Glomerular endothelial cell (primary cell): ENCODE measurements at regions not wholly inside any gene's neighbourhood (a gene's known extent, or its start where the extent isn't known, plus 50 kb on each side); places are given as distances from the start of the nearest gene placed in this dataset.

Source experiments
- DNase-seq: peaks from one replicate; pipeline ENCODE4 v3.0.0-alpha.2; 2011; ENCODE audit warnings: low read depth, low spot score; ENCODE audit errors: extremely low read depth

DNA sequence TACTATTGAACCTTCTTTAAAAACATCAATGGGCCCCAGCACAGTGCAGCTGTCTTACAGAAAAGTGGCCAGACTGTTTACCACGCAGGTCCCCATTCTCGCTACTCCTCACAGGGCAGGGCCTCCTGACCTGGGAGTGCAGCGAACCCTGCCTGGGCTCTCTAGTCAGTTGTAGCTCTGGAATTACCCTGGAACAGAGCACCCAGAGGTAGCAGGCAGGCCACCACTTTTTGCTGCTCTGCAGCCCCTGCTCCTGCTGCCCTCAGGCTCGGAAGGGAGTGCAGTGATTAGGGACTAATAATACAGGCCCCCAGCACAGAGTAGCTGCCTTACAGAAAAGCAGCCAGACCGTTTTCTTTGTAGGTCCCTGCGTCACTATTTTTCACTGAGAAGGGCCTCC is 1563.0 kb downstream of the SUCLG1 start:
- DNase-seq, result no peak

DNA sequence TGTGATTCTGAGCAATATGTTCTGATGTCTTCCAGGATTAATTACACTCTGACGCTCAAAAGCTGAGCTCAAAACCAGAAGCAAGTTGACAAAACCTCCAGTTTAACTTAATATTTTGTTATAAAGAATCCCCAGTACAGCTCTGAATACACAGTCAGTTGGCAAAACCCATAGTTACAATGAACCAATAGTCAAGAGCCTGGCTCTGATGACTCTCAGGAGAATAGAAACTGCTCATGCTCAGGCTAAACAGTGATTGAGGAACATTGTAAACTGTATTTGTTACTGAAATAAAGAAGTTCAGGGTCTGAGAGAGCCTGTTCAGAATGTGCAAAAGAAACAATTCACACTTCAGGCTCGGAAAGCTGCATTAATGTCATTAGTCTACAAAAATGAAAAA is 1565.9 kb downstream of the SUCLG1 start:
- no peak for DNase-seq

DNA sequence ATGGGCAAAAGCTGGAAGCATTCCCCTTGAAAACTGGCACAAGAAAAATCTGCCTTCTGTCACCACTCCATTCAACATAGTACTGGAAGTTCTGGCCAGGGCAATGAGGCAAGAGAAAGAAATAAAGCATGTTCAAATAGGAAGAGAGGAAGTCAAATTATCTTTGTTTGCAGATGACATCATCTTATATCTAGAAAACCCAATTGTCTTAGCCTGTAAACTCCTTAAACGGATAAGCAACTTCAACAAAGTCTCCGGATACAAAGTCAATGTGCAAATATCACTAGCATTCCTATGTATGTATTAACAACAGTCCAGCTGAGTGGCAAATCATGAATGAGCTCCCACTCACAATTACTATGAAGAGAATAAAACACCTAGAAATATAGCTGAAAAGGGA is 1579.3 kb downstream of the SUCLG1 start:
- DNase-seq, result peak; percentile 7

DNA sequence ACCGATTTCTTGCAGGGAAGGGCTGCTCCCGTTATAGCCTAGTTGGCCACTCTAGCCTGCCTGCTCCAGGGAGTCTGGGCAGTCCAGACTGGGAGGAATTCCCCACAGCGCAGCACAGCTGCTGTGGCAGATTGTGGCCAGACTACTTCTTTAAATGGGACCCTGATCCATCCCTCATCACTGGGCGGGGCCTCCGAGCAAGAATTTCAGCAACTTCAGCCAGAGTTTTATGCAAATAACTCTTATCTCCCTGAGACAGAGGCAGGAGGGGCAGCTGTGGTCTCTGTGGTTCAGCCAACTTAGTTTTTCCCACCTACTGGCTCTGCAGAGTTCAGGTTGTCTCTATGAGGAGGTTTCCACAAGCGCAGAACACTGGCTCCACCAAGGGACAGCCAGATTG is 1583.2 kb downstream of the SUCLG1 start:
- DNase-seq, result no peak

DNA sequence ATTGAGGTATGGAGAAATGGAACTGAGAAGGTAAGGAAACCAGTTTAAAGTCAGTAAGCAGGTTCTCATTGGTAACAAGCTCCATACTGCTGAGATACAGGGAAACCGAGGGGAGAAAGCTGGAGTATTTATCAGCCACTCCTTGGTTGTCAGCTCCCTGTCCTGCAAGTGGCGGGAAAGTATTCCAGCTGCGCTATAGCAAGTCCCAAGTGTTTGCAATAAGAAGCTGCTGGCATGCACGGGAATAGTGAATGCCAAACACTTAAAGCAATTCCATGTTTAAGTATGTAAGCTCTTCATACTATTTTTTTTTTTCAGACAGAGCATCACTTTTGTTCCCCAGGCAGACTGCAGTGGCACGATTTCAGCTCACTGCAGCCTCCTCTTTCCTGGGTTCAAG is 1601.1 kb downstream of the SUCLG1 start:
- DNase-seq, result no peak

DNA sequence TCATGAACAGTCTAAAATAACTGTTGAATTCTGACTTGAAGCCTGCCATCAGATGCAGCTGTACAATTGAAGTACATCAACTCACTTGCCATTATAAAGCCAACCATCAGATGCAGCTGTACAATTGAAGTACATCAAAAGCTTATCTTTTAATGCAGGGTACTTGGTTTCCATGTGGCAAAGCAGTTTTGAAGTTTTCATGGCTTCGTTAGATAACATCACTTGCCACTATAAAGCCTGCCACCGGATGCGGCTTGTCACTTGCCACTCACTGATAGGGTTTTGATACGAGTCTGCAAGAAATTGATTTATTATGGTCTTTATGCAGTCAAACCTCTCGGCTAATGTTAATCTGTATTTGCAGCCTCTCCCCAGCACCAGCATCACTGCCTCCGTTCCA is 1605.8 kb downstream of the SUCLG1 start:
- no peak for DNase-seq

DNA sequence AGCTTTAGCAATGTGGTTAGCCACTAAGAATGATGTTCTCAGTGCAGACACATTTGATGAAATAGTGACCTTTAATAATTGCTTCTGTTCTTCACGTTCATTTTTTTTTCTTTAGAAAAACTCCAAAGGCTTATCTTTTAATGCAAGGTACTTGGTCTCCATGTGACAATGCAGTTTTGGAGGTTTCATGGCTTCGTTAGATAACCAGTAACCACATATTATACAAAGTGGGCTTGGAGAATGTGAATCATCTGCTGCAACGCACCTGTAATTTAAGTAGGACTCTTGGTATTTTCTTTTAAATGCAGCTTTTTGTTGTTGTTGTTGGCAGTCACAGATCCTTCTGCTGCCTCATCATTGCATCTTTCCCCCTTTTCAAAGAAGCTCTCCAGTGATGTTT is 1606.3 kb downstream of the SUCLG1 start:
- no peak for DNase-seq

DNA sequence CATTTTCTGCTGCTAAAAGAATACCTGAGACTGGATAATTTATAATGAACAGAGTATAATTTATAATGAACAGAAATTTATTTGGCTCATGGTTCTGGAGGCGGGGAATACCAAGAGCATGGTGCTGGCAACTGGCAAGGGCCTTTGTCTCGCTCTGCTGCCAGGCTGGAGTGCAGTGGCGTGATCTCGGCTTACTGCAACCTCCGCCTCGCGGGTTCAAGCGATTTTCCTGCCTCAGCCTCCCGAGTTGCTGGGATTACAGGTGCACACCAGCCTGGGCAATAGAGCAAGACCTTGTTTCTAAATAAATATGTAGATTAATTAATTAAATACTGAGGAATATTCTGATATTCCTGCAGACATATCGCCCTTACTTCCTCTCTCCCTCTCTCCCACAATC is 1610.8 kb downstream of the SUCLG1 start:
- DNase-seq, result no peak

DNA sequence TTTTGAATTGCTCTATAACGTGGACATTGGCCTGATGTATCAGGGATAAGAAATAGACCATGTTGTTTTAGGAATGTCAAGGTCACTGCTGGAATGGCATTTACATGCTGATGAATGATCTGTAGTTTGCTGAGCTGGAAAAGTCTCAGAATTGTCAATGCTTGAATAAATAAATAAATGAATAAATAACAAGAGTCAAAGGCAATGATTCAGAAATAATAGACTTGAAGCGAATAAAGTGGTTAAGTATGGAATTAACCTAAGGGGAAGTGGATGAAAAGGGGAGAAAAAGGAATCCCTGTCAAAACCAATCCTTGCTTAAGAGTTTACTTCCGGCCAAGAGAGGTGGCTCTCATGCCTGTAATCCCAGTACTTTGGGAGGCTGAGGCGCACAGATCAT is 1620.0 kb downstream of the SUCLG1 start:
- no peak for DNase-seq

DNA sequence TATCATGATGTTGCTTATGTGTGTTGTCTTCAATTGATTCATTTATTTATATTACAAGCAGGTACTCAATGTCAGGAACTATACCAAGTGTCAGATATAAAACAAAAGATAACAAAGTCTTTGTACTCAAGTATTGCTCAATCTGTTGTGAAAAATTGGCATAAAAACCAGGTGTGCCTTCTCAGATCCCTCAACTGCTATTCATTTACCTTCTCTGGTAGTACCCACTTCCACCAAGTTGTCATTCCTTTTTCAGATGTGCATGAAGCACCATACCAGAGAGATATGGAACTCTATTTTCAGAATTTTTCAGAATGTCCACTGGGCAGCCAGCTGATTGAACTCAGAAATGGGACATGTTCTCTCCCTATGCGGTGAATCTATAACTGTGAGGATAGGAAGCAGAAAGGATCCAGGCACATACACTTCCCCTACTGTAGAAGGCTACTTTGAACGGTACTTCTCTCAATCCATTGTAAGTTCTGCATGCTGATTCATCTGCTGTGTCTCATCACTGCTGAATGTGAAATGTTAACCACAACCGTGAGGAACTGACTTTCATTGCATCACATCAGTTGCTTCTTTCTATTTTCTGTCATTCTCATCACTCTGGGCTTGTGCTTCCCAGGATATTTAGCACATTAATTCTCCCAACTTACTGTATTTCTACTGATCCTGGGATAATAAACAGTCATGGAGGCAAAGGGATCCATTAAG is 1621.3 kb downstream of the SUCLG1 start:
- DNase-seq, result no peak

DNA sequence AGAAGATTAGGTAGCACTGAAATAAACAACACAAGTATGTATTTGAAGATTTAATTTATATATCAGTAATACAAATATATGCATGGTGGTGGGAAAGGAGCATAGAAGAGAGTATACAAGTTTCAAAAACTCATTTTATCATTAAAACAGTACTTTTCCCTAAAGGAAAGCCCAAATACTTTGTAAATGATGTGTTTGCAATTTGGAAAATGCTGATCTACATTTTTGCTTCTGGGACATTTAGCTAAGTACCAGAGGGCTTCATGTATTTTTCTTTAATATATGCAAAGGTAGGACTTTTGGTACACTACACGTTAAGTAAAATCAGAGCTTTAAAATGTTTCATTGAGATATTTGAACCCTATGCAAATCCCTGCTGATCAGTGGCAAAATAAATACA is 1624.2 kb downstream of the SUCLG1 start:
- DNase-seq, result no peak

DNA sequence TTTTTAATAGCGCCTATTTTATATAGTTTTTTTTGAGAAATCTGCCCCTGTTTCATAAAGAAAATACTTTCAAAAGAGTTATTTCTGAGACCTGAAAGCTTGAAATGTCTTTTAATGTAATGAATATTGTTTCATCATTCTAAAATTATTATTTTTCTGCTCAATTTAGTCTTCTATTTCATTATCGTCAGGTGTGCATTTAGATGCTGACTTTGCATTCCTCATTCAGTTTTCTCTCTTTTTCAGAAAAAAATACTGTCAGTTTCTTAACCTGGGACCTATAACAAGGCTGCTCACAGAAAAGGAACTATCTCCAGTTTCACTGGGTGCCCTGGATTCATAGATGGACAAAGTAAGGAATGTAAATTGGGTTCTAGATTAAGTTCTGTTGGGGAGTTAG is 1631.7 kb downstream of the SUCLG1 start:
- DNase-seq, result no peak

DNA sequence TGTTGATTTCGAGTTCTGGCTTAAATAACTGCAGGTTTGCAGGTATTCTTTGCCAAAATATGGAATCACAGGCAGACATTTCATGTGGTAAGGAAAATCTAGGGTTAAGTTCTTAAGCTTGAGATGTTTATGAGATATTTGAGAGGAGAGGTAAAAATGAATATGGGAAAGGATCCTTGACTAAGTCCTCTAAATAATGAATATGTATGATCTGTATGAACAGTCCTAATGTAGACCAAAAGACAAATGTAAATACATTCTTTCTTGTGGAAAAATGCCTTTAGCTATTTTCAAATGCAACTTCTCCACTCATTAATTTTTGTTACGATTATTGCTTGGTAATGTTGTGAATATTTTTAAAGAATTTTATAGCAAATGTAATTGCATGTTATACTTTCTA is 1632.6 kb downstream of the SUCLG1 start:
- no peak for DNase-seq

DNA sequence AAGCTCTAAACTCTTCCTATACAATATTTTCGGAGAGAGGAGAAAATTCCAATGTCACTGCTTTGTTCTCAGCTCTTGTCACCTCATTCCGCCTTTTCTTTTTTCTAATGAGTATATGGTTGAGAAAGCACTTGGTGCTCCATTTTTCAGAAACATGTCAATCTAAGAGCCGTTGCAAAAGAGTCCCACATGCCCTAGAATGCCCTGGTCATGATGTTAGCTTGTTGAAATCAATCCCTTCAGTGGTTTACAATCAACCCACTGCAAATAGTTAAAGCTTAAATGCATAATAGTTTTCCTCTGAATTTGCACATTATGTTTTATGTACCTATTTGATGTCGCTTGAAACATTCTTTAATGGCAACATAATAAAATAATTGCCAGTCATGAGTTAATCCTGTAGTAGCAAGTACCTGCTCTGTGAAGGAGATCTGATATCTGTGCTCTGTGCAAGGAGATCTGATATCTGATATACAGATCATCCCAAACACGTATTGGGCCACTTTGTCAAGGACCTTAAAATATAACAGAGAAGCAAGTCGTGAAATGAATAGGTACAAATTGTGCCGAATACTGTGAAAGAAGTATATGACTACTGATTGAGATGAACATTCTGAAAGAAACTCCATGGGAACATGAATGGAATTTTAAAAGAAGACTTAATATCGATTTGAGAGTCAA is 1633.5 kb downstream of the SUCLG1 start:
- no peak for DNase-seq

DNA sequence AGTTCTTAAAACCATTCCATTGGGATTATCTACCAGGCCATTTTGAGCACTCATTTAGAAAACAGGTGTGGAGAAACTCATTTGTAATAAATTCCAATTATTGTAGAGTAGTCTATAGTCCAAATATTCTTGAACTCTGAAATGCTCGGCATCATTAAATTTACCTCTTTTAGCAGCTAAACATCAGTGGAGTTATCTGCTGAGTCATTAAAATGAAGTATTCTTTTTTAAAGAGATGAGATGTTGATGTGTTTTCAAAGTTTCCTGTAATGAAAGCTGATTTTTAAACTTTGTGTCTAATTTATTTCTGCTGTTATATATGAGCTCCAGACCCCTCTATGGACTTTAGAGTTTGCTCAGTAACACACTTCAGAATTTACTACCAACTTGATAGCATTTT is 1635.2 kb downstream of the SUCLG1 start:
- no peak for DNase-seq

DNA sequence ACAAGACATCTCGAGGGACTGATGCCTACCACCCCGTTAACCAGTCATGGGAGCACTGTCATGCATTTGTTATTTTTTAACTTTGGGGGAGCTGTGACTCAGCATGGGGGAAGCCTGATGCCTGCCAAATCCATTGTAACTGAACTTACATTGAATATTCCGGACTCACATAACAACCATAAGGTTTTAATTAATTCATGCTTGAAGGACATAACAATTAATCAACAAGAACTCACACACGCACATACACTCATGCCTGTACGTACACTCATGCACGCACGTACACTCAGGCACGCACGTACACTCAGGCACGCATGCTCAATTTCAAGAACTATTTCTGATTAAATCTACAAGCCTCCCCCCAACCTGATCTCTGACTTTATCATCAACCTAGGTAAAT is 1639.1 kb downstream of the SUCLG1 start:
- no peak for DNase-seq

DNA sequence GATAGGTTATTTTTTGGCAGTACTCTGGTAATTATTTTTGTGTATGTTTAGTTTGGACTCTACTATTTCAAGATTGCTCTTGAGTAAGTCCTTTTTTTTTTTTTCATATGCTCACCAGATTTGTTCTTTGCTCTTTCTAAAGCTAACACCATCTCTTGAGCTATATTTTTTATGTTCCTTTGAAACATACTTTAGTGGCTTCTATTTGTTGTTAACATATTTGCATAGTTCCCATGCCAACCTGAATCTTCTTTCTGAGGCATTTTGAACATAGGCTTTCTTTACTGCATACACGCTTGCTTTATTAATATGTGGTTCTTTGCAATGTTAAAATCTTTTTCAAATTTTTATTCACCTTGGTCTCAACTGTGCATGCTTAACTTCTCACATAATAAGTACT is 1644.9 kb downstream of the SUCLG1 start:
- no peak for DNase-seq

DNA sequence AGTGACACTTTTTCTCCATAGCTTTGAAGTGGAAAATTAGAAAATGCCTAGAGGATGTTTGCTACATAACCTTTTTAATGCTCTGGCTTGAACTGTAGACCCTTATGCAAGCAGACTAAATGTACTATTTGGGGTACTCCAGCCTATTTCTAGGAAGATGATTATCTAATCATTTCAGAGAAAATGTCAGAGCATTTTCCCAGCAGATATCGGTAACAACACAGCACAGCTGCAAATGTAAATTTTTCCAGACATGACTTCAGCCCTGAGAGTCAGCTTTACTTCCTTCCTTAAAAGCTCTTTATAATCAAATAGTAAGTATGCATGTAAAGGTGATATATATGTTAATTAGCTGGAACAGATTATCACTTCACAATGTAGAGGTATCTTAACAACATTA is 1647.1 kb downstream of the SUCLG1 start:
- DNase-seq, result no peak

DNA sequence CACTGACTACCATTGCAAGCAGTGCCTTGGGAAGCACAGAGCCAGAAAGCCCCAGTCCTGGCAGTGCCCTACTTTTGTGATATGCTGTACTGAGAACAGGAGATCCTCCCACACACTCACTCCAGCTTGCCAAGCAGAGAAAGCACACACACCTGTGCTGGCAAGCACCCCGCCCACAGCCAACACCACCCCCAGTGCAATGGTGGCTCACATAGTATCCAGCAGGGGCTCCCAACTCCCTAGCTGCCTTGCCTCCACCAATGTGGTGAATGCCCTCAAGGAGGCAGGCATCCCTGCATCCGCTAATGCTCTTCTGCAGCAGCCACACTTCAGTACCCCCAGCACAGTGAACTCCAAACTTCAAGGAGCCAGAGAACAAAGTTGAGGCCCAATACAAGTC is 1655.8 kb downstream of the SUCLG1 start:
- no peak for DNase-seq

DNA sequence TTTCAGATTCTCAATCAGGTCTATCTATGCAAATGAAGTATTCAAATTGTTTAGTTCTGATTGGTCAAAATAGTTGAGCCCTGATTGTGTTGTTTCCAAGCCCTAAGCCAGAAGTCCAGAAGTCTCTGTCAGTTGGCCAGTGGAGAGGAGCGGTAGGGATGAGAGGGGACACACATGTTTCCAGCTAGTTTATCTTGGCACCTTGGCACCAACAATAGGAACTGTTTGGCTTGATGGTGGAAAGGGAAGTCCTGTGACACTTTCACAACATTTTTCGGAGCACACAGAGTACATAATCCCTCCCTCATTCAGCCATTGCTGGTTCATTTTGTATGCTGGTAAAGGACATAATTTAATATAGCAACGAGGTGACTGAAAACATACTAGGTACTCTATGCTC is 1661.6 kb downstream of the SUCLG1 start:
- no peak for DNase-seq

DNA sequence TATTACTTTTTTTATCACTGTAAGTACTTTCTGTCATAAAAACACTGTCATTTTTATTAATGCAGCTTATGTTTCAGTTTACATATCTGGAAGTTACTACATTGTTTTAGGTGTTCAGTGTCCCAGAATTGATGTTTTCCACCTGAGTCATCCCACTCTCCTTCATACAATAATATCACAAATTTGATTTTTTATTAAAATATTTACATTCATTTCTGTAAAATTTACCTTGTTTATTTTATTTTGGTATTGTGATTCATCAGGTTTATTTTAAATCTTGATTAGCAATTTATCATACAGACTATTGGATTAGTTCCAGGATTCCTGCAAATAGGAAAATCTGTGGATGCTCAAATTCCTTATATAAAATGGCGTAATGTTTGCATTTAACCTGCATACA is 1662.9 kb downstream of the SUCLG1 start:
- DNase-seq, result peak; percentile 10

DNA sequence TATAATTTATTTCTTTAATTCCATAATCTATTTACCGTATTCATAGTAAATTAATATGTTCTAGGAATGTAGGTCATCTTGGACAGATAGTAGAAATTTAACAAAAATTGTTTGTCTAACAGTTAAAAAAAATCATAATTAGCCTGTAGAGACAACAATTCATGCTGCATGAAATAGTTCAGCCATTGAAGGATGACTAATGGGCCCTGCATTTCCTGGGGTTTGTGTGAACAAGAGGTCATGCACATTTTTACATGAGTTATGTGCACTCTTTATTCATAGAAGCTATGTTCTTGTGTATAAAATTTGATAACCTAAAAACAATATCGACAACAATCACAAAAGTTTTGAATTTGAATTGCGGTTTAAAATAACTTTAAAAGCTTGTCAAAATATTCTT is 1663.6 kb downstream of the SUCLG1 start:
- peak; percentile 64 for DNase-seq
